Left lung (tissue), 4 donors: ENCODE measurements at regions not wholly inside any gene's neighbourhood (a gene's known extent, or its start where the extent isn't known, plus 50 kb on each side); places are given as distances from the start of the nearest gene placed in this dataset.

Source experiments
- ATAC-seq: fragments of 200-7000 bp; cut with Tn5 transposase; one replicate; pipeline ENCODE4 v1.9.1; 2020; ENCODE audit warnings: moderate library complexity
- DNase-seq, 4 donors: peaks; one replicate each; pipeline ENCODE4 v3.0.0-alpha.2; 2013 to 2020
- H3K27ac ChIP-seq, 2 donors: fragments of 200-600 bp; sonication (generic) in 1 of 2; one replicate each; pipeline versions ENCODE4 v1.5.0 to v1.8.0; 2020 to 2021
- H3K27me3 ChIP-seq, 2 donors: fragments of 200-600 bp; sonication (generic) in 1 of 2; one replicate each; pipeline versions ENCODE4 v1.5.0 to v1.8.0; 2020 to 2021
- H3K36me3 ChIP-seq, 2 donors: fragments of 200-600 bp; sonication (generic) in 1 of 2; one replicate each; pipeline versions ENCODE4 v1.5.0 to v1.8.0; 2020 to 2021
- H3K4me1 ChIP-seq, 2 donors: fragments of 200-600 bp; one replicate each; pipeline ENCODE4 v1.8.0; 2021
- H3K4me3 ChIP-seq, 2 donors: fragments of 200-600 bp; sonication (generic) in 1 of 2; one replicate each; pipeline versions ENCODE4 v1.5.0 to v1.8.0; 2020 to 2021; ENCODE audit warnings: mild to moderate bottlenecking in 1 of 2
- H3K9me3 ChIP-seq, 2 donors: fragments of 200-600 bp; sonication (generic) in 1 of 2; one replicate each; pipeline versions ENCODE4 v1.5.0 to v1.8.0; 2020 to 2021
- intact Hi-C, 2 donors: fragments of 100-400 bp; cut with DNase I; formaldehyde crosslinking; loops; one replicate each; pipeline versions ENCODE4 v1.11.2 to v1.14.2; 2022
- TF ChIP-seq, protein P1 (sequence below), 2 donors: fragments of 200-600 bp; sonication (generic) in 1 of 2; IDR thresholded peaks; one replicate each; pipeline versions ENCODE4 v1.5.0 to v1.8.0; 2021; ENCODE audit warnings: antibody characterized with exemption in 2 of 2
- donor health status: DM: no; HTN: yes; CAD: no.
- donor health status: DM: no; HTN: no; CAD: no.

GRCh38 chr10:33388382-33388781 lies 53.9 kb upstream of the NRP1 start:
- TF ChIP-seq, protein P1, sequence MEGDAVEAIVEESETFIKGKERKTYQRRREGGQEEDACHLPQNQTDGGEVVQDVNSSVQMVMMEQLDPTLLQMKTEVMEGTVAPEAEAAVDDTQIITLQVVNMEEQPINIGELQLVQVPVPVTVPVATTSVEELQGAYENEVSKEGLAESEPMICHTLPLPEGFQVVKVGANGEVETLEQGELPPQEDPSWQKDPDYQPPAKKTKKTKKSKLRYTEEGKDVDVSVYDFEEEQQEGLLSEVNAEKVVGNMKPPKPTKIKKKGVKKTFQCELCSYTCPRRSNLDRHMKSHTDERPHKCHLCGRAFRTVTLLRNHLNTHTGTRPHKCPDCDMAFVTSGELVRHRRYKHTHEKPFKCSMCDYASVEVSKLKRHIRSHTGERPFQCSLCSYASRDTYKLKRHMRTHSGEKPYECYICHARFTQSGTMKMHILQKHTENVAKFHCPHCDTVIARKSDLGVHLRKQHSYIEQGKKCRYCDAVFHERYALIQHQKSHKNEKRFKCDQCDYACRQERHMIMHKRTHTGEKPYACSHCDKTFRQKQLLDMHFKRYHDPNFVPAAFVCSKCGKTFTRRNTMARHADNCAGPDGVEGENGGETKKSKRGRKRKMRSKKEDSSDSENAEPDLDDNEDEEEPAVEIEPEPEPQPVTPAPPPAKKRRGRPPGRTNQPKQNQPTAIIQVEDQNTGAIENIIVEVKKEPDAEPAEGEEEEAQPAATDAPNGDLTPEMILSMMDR (IDR thresholded peaks at IDR 0.05) = no peak
- no peaks in the 10 kb centered on the region for H3K4me1 ChIP-seq
- H3K4me3 ChIP-seq = no peak overlapping the region
- H3K27ac ChIP-seq = no peak overlapping the region
- H3K36me3 ChIP-seq = no peaks in the 10 kb centered on the region
- H3K9me3 ChIP-seq = no peaks in the 10 kb centered on the region
- intact Hi-C loops = no loop called here
- DNase-seq = peak in 1 of 4 donors; percentile 18
- H3K27me3 ChIP-seq = no peaks in the 10 kb centered on the region
- no peak for ATAC-seq

- no peak for ATAC-seq
- H3K36me3 ChIP-seq = no peaks in the 10 kb centered on the region
- H3K9me3 ChIP-seq = no peaks in the 10 kb centered on the region
- intact Hi-C loops = no loop called here
- TF ChIP-seq, protein P1 (IDR thresholded peaks at IDR 0.05) = no peak
- H3K27ac ChIP-seq = no peak overlapping the region
- no peaks in the 10 kb centered on the region for H3K27me3 ChIP-seq
- no peak for DNase-seq
- H3K4me1 ChIP-seq = no peaks in the 10 kb centered on the region
- H3K4me3 ChIP-seq = no peak overlapping the region
Measured at GRCh38 chr10:33387720-33388119, 53.3 kb upstream of the NRP1 start.

GRCh38 chr10:33386926-33387325 lies 52.5 kb upstream of the NRP1 start:
- TF ChIP-seq, protein P1 (IDR thresholded peaks at IDR 0.05) = no peak
- Histone ChIP-seq H3K27ac (no peak overlapping the region), H3K36me3 (no peaks in the 10 kb centered on the region), H3K27me3 (no peaks in the 10 kb centered on the region), H3K4me3 (no peak overlapping the region), H3K4me1 (no peaks in the 10 kb centered on the region), H3K9me3 (no peaks in the 10 kb centered on the region)
- no peak for DNase-seq
- intact Hi-C loops = no loop called here
- no peak for ATAC-seq

GRCh38 chr10:33385686-33386085 lies 51.2 kb upstream of the NRP1 start:
- Histone ChIP-seq H3K36me3 (no peaks in the 10 kb centered on the region), H3K4me1 (no peaks in the 10 kb centered on the region), H3K27ac (no peak overlapping the region), H3K27me3 (no peaks in the 10 kb centered on the region), H3K4me3 (no peak overlapping the region), H3K9me3 (no peaks in the 10 kb centered on the region)
- ATAC-seq = no peak
- no peak for DNase-seq
- TF ChIP-seq, protein P1 (IDR thresholded peaks at IDR 0.05) = no peak
- intact Hi-C loops = no loop called here

- no peak for ATAC-seq
- Histone ChIP-seq H3K4me3 (no peak overlapping the region), H3K27me3 (no peaks in the 10 kb centered on the region), H3K9me3 (no peaks in the 10 kb centered on the region), H3K4me1 (no peaks in the 10 kb centered on the region), H3K27ac (no peak overlapping the region), H3K36me3 (no peaks in the 10 kb centered on the region)
- no peak for DNase-seq
- TF ChIP-seq, protein P1 (IDR thresholded peaks at IDR 0.05) = no peak
- intact Hi-C loops = no loop called here
Measured at GRCh38 chr10:33385015-33385414, 50.5 kb upstream of the NRP1 start.
